ENCODE measurements at regions not wholly inside any gene's neighbourhood (a gene's known extent, or its start where the extent isn't known, plus 50 kb on each side); places are given as distances from the start of the nearest gene placed in this dataset.

DNA sequence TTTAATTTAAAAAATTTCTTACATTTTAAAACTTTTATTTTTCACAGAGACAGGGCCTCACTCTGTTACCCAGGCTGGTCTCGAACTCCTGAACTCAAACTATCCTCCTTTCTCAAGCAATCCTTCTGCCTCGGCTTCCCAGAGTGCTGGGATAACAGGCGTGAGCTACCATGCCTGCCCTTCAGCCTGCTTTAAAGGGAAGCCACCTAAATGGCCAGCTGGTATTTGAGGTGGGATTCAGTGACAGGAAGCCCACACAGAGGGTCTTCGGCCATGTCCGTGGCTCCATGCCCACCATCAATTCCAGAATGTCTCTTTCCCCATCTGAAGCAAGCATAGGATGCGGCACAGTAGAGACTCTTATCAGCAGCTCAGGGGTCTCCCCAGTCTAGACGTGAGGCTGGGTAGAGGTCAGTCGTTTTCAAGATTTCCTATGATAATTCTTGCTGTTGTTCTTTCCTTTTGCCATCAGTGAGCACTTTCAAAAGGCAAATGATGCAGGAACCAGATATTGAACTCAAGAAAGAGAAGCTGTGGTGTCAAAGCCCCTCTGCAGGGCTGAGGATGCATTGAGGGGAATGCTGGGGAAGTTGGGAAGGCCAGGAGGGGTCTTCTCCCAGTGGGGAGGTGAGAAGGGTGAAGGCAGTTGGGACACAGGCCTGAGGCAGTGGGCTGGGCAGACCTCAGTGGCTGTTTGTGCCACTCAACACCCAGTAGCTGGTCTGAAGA is 291.5 kb upstream of the IGFBP3 start:
- TF ChIP-seq, protein P1, sequence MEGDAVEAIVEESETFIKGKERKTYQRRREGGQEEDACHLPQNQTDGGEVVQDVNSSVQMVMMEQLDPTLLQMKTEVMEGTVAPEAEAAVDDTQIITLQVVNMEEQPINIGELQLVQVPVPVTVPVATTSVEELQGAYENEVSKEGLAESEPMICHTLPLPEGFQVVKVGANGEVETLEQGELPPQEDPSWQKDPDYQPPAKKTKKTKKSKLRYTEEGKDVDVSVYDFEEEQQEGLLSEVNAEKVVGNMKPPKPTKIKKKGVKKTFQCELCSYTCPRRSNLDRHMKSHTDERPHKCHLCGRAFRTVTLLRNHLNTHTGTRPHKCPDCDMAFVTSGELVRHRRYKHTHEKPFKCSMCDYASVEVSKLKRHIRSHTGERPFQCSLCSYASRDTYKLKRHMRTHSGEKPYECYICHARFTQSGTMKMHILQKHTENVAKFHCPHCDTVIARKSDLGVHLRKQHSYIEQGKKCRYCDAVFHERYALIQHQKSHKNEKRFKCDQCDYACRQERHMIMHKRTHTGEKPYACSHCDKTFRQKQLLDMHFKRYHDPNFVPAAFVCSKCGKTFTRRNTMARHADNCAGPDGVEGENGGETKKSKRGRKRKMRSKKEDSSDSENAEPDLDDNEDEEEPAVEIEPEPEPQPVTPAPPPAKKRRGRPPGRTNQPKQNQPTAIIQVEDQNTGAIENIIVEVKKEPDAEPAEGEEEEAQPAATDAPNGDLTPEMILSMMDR (conservative IDR thresholded peaks at IDR 0.05; ENCODE audit: low read length), result no peak
- TF ChIP-seq EZH2phosphoT487 (IDR thresholded peaks at IDR 0.05; ENCODE audit: borderline replicate concordance), result no peak
